Effector memory CD8-positive, alpha-beta T cell (primary cell): ENCODE measurements at regions not wholly inside any gene's neighbourhood (a gene's known extent, or its start where the extent isn't known, plus 50 kb on each side); places are given as distances from the start of the nearest gene placed in this dataset.

ENCODE experiments used
- ATAC-seq: fragments of 150-1000 bp; cut with Tn5 transposase; replicated peaks from 2 replicates; pipeline ENCODE4 v1.10.0; 2021; ENCODE audit warnings: mild to moderate bottlenecking, moderate library complexity
- DNase-seq, 3 experiments: peaks; one replicate each; pipeline ENCODE4 v3.0.0; 2021
- H3K27ac Mint-ChIP-seq, 2 donors: one replicate each; pipeline ENCODE4 v1.8.0; 2022; ENCODE audit warnings: mild to moderate bottlenecking in 2 of 2, mixed read lengths in 2 of 2, moderate library complexity in 2 of 2
- H3K27me3 Mint-ChIP-seq, 2 donors: one replicate each; pipeline ENCODE4 v1.8.0; 2022; ENCODE audit warnings: mixed read lengths in 2 of 2
- H3K36me3 Mint-ChIP-seq: one replicate; pipeline ENCODE4 v1.8.0; 2022; ENCODE audit warnings: mild to moderate bottlenecking, moderate library complexity, mixed read lengths; ENCODE audit not compliant: insufficient read depth
- H3K4me1 Mint-ChIP-seq, 2 donors: one replicate each; pipeline ENCODE4 v1.8.0; 2022; ENCODE audit warnings: low read depth in 2 of 2, mixed read lengths in 2 of 2
- H3K4me3 Mint-ChIP-seq, 2 donors: one replicate each; pipeline ENCODE4 v1.8.0; 2022; ENCODE audit warnings: mild to moderate bottlenecking in 2 of 2, mixed read lengths in 2 of 2, moderate library complexity in 2 of 2
- H3K9me3 Mint-ChIP-seq, 2 donors: one replicate each; pipeline ENCODE4 v1.8.0; 2022; ENCODE audit warnings: mixed read lengths in 2 of 2

GRCh38 chr13:111394211-111394922, 73.9 kb downstream of the TEX29 start:
- no peaks in the 10 kb centered on the region for H3K9me3 Mint-ChIP-seq
- no peak overlapping the region for H3K4me3 Mint-ChIP-seq
- no peaks in the 10 kb centered on the region for H3K4me1 Mint-ChIP-seq
- H3K27me3 Mint-ChIP-seq: peaks cover 4 to 48% of the 10 kb centered on the region in 2 donors
- ATAC-seq (no peak), DNase-seq (no peak)
- no peak overlapping the region for H3K27ac Mint-ChIP-seq
- no peaks in the 10 kb centered on the region for H3K36me3 Mint-ChIP-seq

- Mint-ChIP-seq H3K36me3 (no peaks in the 10 kb centered on the region), H3K27me3 (peaks cover 0 to 38% of the 10 kb centered on the region in 2 donors), H3K4me1 (no peaks in the 10 kb centered on the region), H3K9me3 (no peaks in the 10 kb centered on the region), H3K4me3 (no peak overlapping the region), H3K27ac (no peak overlapping the region)
- DNase-seq: no peak
- no peak for ATAC-seq
Observed at GRCh38 chr13:111395511-111396393, 75.3 kb downstream of the TEX29 start.

- no peak overlapping the region for H3K27ac Mint-ChIP-seq
- ATAC-seq (no peak), DNase-seq (no peak)
- H3K4me3 Mint-ChIP-seq: no peak overlapping the region
- peaks cover 0 to 33% of the 10 kb centered on the region in 2 donors for H3K27me3 Mint-ChIP-seq
- no peaks in the 10 kb centered on the region for H3K36me3 Mint-ChIP-seq
- H3K4me1 Mint-ChIP-seq: no peaks in the 10 kb centered on the region
- no peaks in the 10 kb centered on the region for H3K9me3 Mint-ChIP-seq
Observed at GRCh38 chr13:111396457-111396856, 76.0 kb downstream of the TEX29 start.

GRCh38 chr13:111397202-111397880, 76.9 kb downstream of the TEX29 start:
- Mint-ChIP-seq H3K4me1 (no peaks in the 10 kb centered on the region), H3K27me3 (peaks cover 0 to 36% of the 10 kb centered on the region in 2 donors), H3K9me3 (no peaks in the 10 kb centered on the region), H3K27ac (no peak overlapping the region), H3K4me3 (no peak overlapping the region), H3K36me3 (no peaks in the 10 kb centered on the region)
- ATAC-seq (no peak), DNase-seq (no peak)

GRCh38 chr13:111398196-111398595, 77.8 kb downstream of the TEX29 start:
- DNase-seq (no peak), ATAC-seq (no peak)
- Mint-ChIP-seq H3K27ac (peak overlapping the region in 1 of 2 donors; percentile 38), H3K4me3 (no peak overlapping the region), H3K36me3 (no peaks in the 10 kb centered on the region), H3K27me3 (peaks cover 0 to 34% of the 10 kb centered on the region in 2 donors), H3K4me1 (no peaks in the 10 kb centered on the region), H3K9me3 (no peaks in the 10 kb centered on the region)

- Mint-ChIP-seq H3K36me3 (no peaks in the 10 kb centered on the region), H3K9me3 (no peaks in the 10 kb centered on the region), H3K27me3 (peaks cover 0 to 34% of the 10 kb centered on the region in 2 donors), H3K27ac (no peak overlapping the region), H3K4me3 (no peak overlapping the region), H3K4me1 (no peaks in the 10 kb centered on the region)
- no peak for ATAC-seq
- no peak for DNase-seq
Observed at GRCh38 chr13:111398715-111399299, 78.4 kb downstream of the TEX29 start.

- no peaks in the 10 kb centered on the region for H3K36me3 Mint-ChIP-seq
- no peak overlapping the region for H3K27ac Mint-ChIP-seq
- no peak overlapping the region for H3K4me3 Mint-ChIP-seq
- H3K9me3 Mint-ChIP-seq: no peaks in the 10 kb centered on the region
- H3K27me3 Mint-ChIP-seq: peaks cover 0 to 38% of the 10 kb centered on the region in 2 donors
- no peaks in the 10 kb centered on the region for H3K4me1 Mint-ChIP-seq
- DNase-seq (no peak), ATAC-seq (no peak)
Observed at GRCh38 chr13:111399334-111399733, 78.9 kb downstream of the TEX29 start.

GRCh38 chr13:111399776-111400538, 79.5 kb downstream of the TEX29 start:
- peaks cover under 1 to 44% of the 10 kb centered on the region in 2 donors for H3K27me3 Mint-ChIP-seq
- no peak for DNase-seq
- no peak overlapping the region for H3K27ac Mint-ChIP-seq
- no peak for ATAC-seq
- H3K36me3 Mint-ChIP-seq: no peaks in the 10 kb centered on the region
- no peaks in the 10 kb centered on the region for H3K4me1 Mint-ChIP-seq
- no peak overlapping the region for H3K4me3 Mint-ChIP-seq
- no peaks in the 10 kb centered on the region for H3K9me3 Mint-ChIP-seq

GRCh38 chr13:111401151-111401550, 80.7 kb downstream of the TEX29 start:
- ATAC-seq (no peak), DNase-seq (no peak)
- Mint-ChIP-seq H3K36me3 (no peaks in the 10 kb centered on the region), H3K27me3 (peaks cover 4 to 49% of the 10 kb centered on the region in 2 donors), H3K27ac (no peak overlapping the region), H3K9me3 (no peaks in the 10 kb centered on the region), H3K4me3 (no peak overlapping the region), H3K4me1 (no peaks in the 10 kb centered on the region)

- ATAC-seq: no peak
- H3K27ac Mint-ChIP-seq: no peak overlapping the region
- DNase-seq: no peak
- no peaks in the 10 kb centered on the region for H3K36me3 Mint-ChIP-seq
- H3K4me1 Mint-ChIP-seq: no peaks in the 10 kb centered on the region
- peaks cover 4 to 55% of the 10 kb centered on the region in 2 donors for H3K27me3 Mint-ChIP-seq
- no peaks in the 10 kb centered on the region for H3K9me3 Mint-ChIP-seq
- H3K4me3 Mint-ChIP-seq: no peak overlapping the region
Observed at GRCh38 chr13:111401755-111402154, 81.3 kb downstream of the TEX29 start.

- Mint-ChIP-seq H3K4me3 (no peak overlapping the region), H3K27ac (no peak overlapping the region), H3K9me3 (no peaks in the 10 kb centered on the region), H3K27me3 (peaks cover 4 to 62% of the 10 kb centered on the region in 2 donors), H3K4me1 (no peaks in the 10 kb centered on the region), H3K36me3 (peaks cover under 1% of the 10 kb centered on the region)
- DNase-seq: no peak
- no peak for ATAC-seq
Observed at GRCh38 chr13:111402441-111402840, 82.0 kb downstream of the TEX29 start.

GRCh38 chr13:111403266-111403665, 82.8 kb downstream of the TEX29 start:
- peaks cover 4 to 70% of the 10 kb centered on the region in 2 donors for H3K27me3 Mint-ChIP-seq
- no peak overlapping the region for H3K4me3 Mint-ChIP-seq
- H3K27ac Mint-ChIP-seq: no peak overlapping the region
- H3K36me3 Mint-ChIP-seq: peaks cover 4% of the 10 kb centered on the region
- H3K4me1 Mint-ChIP-seq: no peaks in the 10 kb centered on the region
- H3K9me3 Mint-ChIP-seq: no peaks in the 10 kb centered on the region
- ATAC-seq: no peak
- DNase-seq: no peak

GRCh38 chr13:111404746-111405145, 84.3 kb downstream of the TEX29 start:
- Mint-ChIP-seq H3K4me3 (no peak overlapping the region), H3K36me3 (peaks cover 4% of the 10 kb centered on the region), H3K4me1 (no peaks in the 10 kb centered on the region), H3K27ac (no peak overlapping the region), H3K27me3 (peaks cover 4 to 62% of the 10 kb centered on the region in 2 donors), H3K9me3 (no peaks in the 10 kb centered on the region)
- ATAC-seq: no peak
- DNase-seq: no peak
